NCI-H1092 (cell line): ENCODE measurements at regions not wholly inside any gene's neighbourhood (a gene's known extent, or its start where the extent isn't known, plus 50 kb on each side); places are given as distances from the start of the nearest gene placed in this dataset.
"Not testable (repeated sequence)": the region's sequence is repeated elsewhere in the genome, so short reads cannot be mapped to it uniquely, and the experiment has no call there.

Source experiments
- DNase-seq: peaks from one replicate; lab custom pipeline; 2025; lab: John Stamatoyannopoulos, UW

- no peak for DNase-seq
Observed at GRCh38 chr6:22208026-22208425, 88.8 kb downstream of the PRL start.

GRCh38 chr6:22214314-22214713, 82.5 kb downstream of the PRL start:
- DNase-seq, result no peak

- not testable (repeated sequence) for DNase-seq
Observed at GRCh38 chr6:22215474-22215873, 81.4 kb downstream of the PRL start.

GRCh38 chr6:22218410-22218809, 78.4 kb downstream of the PRL start:
- DNase-seq, result no peak

GRCh38 chr6:22219925-22220324, 76.9 kb downstream of the PRL start:
- no peak for DNase-seq

GRCh38 chr6:22221211-22221610, 75.6 kb downstream of the PRL start:
- DNase-seq, result no peak

- DNase-seq, result no peak
Observed at GRCh38 chr6:22221630-22222029, 75.2 kb downstream of the PRL start.

GRCh38 chr6:22222469-22222868, 74.4 kb downstream of the PRL start:
- DNase-seq, result no peak

- DNase-seq, result no peak
Observed at GRCh38 chr6:22227824-22228610, 68.8 kb downstream of the PRL start.

GRCh38 chr6:22231050-22231449, 65.8 kb downstream of the PRL start:
- no peak for DNase-seq

GRCh38 chr6:22231616-22232015, 65.2 kb downstream of the PRL start:
- no peak for DNase-seq

- DNase-seq, result no peak
Observed at GRCh38 chr6:22236626-22237414, 60.0 kb downstream of the PRL start.
